Glomerular visceral epithelial cell (primary cell): ENCODE measurements at regions not wholly inside any gene's neighbourhood (a gene's known extent, or its start where the extent isn't known, plus 50 kb on each side); places are given as distances from the start of the nearest gene placed in this dataset.
"Not testable (repeated sequence)": the region's sequence is repeated elsewhere in the genome, so short reads cannot be mapped to it uniquely, and the experiment has no call there.

Experiments used
- DNase-seq: peaks from one replicate; pipeline ENCODE4 v3.0.0-alpha.2; 2016; ENCODE audit errors: extremely low spot score

- no peak for DNase-seq
Observed at GRCh38 chr6:168939041-168939440, 314.6 kb downstream of the THBS2 start.

- DNase-seq: no peak
Observed at GRCh38 chr6:168938546-168938945, 315.1 kb downstream of the THBS2 start.

- DNase-seq: no peak
Observed at GRCh38 chr6:168937054-168937453, 316.6 kb downstream of the THBS2 start.

- no peak for DNase-seq
Observed at GRCh38 chr6:168935628-168936010, 318.0 kb downstream of the THBS2 start.

GRCh38 chr6:168934660-168935627, 318.7 kb downstream of the THBS2 start:
- DNase-seq: no peak

- not testable (repeated sequence) for DNase-seq
Observed at GRCh38 chr6:168932171-168932570, 321.5 kb downstream of the THBS2 start.

- DNase-seq: not testable (repeated sequence)
Observed at GRCh38 chr6:168931072-168931471, 322.6 kb downstream of the THBS2 start.

- DNase-seq: no peak
Observed at GRCh38 chr6:168929871-168930450, 323.7 kb downstream of the THBS2 start.

GRCh38 chr6:168928012-168928411, 325.6 kb downstream of the THBS2 start:
- DNase-seq: no peak

GRCh38 chr6:168927026-168927425, 326.6 kb downstream of the THBS2 start:
- DNase-seq: no peak

- no peak for DNase-seq
Observed at GRCh38 chr6:168926306-168926705, 327.3 kb downstream of the THBS2 start.

GRCh38 chr6:168925671-168926070, 328.0 kb downstream of the THBS2 start:
- DNase-seq: no peak

GRCh38 chr6:168923171-168923570, 330.5 kb downstream of the THBS2 start:
- no peak for DNase-seq

- no peak for DNase-seq
Observed at GRCh38 chr6:168922436-168922835, 331.2 kb downstream of the THBS2 start.

- DNase-seq: no peak
Observed at GRCh38 chr6:168920289-168920688, 333.4 kb downstream of the THBS2 start.

GRCh38 chr6:168919470-168920179, 334.0 kb downstream of the THBS2 start:
- DNase-seq: no peak

GRCh38 chr6:168916576-168917211, 337.0 kb downstream of the THBS2 start:
- DNase-seq: no peak

- no peak for DNase-seq
Observed at GRCh38 chr6:168915855-168916254, 337.8 kb downstream of the THBS2 start.

- DNase-seq: no peak
Observed at GRCh38 chr6:168915242-168915641, 338.4 kb downstream of the THBS2 start.

- DNase-seq: no peak
Observed at GRCh38 chr6:168913866-168914469, 339.7 kb downstream of the THBS2 start.

GRCh38 chr6:168913231-168913865, 340.3 kb downstream of the THBS2 start:
- not testable (repeated sequence) for DNase-seq
